GM18511 (cell line): ENCODE measurements at regions not wholly inside any gene's neighbourhood (a gene's known extent, or its start where the extent isn't known, plus 50 kb on each side); places are given as distances from the start of the nearest gene placed in this dataset.

Experiments
- ATAC-seq: cut with Tn5 transposase; IDR thresholded peaks from one replicate; pipeline ENCODE4 v1.9.1; 2021; ENCODE audit warnings: mild to moderate bottlenecking, moderate library complexity; ENCODE audit not compliant: unreplicated experiment

DNA sequence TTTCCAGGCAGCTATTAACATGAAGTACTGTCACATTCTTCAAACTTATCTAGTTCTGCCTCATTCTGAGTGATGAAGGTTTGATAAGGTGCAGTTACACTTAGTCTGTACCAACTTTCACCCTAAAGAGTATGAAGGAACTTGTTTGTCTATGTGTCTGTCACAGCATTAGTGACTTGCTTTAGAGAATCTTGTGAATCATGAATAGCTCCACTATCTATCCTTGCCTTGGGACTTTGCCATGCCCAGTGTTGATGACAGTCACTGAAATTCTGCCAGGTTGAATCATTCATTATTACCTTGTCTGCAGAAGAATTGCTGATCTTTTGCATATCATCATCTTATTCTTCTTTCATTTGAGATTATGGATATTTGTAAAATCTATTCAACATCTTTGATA lies 50.9 kb upstream of the A1CF start:
- no peak for ATAC-seq

DNA sequence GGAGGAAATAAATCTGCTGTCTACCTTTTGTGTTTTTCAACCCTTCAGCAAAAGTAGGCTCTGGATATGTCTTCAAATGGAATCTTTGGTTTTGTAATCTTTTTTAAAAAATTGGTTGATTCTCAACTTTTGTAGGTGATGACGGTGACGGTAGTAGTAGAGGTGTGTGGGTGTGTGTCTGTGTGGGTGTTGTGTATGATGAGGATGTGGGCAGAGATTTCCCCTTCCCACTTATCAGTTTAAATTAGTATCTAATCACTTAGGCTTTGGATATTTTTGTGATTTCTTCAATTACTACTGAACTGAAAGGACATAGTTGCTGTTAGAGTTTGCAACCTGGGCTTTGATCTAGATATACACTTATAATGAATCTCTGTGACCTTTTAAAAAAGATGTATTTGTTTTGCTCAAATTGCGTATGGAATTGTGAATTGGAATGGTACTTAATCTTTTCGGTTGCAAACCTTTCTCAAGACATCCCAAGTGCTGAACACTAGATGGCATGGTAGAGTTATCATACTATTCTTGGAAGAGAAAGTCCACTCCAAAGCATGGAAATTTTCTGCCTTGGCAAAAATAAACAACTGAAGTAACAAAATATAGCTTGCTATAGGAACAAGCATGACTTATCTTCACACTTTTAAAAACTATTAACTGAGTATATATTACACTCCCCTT lies 51.9 kb upstream of the A1CF start:
- no peak for ATAC-seq

DNA sequence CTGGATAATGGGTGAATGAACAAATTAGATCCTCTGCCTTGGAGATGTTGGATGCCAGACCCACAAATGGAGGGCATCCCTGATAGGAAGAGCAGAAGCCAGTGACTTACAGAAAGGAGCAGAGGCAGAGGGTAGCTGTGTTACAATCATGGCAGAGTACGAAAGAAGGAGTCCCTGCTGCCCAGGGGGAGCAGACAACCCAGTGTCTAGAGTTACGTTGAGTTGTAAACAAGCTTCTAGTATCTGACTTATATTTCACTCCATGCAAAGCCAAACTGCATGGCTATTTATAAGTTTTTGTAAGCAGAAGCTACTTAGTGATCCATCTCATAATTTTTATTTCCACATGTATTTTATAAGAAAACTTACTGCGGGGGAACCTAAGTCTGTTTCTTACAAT lies 56.2 kb upstream of the A1CF start:
- ATAC-seq = no peak

DNA sequence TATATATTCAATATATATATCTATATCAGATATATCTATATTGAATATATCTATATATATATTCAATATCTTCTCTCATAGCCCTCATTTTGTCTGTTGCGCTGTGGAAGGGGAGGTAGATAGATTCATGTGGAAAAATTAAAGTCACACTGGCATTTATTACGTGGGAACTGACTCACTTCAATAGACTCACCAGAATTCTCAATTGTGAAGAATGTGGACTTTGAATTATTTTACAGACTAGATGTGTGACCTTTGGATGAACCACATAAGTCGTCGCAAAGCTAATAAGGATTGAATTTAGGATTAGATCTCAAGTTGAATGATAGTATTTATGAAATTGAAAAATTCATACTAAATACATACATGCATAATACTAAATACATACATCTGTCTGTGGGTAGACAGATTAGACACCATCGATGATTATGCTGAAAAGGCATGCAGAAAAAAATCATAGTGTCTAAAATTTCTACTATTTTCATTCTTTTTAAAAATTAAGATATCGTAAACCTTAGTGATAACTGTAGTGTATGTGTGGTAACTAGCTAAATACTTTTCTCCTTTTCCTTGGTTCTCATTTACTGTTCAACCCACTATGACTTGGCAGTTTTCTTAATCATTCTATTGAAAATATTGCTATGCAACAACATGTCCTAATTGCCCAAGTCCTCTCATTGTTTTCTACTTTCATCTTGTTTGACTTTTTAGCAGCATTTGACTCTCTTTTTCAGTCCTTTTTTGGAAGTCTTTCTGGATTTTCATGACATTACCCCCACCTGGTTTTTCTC lies 61.8 kb upstream of the A1CF start:
- ATAC-seq = no peak

DNA sequence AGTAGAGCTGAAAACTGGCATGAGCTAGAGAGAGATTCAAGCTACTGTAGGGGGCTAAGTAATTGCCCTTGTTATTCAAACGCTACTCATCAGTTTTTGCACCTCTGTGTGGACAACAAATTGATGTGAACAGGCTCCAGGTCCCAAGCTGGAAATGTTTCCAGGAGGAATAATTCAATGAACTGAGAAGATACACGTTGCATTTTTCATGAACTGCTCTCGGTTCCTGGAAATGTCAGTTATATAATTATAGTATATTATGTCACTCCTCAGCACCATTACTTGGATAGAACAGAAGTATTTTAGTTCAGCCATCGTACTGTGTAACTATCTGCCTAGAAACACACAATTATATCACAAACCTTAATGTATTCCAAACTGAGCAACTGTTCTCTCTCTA lies 65.9 kb upstream of the A1CF start:
- ATAC-seq = no peak

DNA sequence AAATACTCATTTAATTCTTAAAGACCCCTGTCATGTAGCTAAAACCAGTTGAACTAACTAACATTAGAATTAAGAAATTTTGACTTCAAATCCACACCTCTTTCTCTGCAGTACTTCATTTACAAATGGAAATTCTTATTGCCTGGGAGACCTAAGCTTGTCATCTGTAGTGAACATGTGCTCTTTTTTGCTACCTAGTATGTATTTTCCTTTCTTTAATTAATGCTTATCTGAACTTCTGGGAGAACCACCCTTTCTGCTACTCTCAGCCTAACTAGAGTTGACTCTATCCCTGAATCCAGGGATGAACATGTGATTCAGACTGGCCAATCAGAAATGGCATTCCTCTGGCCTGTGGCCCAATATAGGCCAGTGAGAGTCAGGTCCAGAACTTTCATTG lies 75.9 kb upstream of the A1CF start:
- ATAC-seq = no peak

DNA sequence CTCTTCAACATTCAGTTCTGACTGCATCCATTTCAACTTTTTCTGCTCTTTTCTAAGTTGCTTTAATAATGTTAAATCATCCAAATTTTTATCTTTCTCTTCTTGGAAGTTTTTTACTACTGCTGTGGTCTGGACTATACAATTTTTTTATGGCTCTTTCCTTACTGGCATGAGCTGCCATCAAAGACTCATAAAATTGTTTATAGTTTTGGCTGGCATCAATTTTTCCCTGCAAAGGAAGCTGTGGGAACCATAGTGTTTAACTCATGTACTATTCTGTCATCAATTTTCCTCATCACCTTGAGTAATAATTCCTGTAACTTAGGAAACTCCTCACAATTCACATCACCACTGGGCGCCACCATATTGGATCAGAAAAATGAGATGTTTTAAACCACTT lies 77.6 kb upstream of the A1CF start:
- no peak for ATAC-seq

DNA sequence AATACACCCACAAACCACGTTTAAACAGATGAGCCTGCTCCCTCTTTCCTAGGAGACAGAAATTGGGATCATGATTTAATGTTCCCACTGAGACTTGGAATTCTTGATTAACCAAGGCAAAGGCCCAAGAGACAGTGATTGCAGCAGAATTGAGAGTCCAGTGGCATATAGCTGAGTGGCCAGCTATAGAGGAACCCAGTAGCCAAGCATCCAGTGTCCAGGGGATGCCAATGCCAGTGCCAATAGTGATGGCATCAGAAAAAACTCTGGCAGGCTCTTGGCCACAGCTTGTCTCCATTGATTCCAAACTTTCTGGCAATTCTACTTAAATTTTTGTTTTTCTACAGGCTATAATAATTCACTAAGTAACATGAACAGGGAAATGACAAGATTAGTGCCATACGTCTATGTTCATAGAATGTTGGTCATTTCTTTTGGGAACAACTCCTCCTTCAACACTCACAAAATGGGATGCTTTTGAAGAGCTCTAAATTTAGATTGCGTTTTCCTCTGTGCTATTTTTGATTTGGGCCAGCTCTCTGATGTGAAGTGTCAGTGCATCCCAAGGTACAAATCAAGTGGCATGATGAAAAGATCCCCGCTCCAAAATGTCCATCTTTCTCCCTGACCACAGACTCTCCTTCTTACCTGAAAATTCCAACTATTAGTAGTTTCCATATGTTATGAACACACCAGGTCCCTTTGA lies 83.1 kb upstream of the A1CF start:
- no peak for ATAC-seq

DNA sequence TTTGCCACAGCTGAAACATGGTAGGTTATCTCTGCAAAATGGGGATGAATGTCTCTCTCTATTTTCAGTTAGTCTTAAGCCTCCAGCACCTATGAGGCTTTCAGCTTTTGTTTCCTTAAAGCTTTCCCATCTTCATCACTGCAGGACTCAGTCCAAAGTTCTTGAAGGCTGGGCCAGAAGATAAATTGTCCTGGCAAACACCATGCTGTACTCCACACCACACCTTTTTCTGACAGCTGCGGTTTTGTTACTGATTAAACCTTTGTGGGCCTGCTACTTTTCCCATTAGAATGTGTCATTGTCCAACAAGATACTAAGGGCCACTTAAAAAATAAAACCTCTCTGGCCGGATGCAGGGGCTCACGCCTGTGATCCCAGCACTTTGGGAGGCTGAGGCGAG lies 87.2 kb upstream of the A1CF start:
- ATAC-seq = no peak

DNA sequence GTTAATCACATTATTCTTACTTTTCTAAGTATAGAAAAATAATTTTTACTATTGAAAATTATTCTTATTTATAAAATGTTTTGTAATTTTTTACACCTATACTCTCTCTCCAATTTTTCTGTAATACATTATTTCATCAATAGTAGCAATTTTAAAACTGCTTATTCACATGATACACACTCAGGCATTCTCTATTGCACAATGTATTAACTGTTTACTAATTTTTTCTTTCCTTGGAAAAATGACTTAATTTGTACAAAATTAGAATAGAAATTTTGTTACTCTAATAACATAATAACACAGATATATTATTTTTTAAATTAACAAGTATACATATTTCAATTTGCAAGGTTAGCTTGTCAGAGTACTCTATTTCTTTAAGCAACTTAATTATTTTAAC lies 92.9 kb upstream of the PRKG1 start:
- no peak for ATAC-seq

DNA sequence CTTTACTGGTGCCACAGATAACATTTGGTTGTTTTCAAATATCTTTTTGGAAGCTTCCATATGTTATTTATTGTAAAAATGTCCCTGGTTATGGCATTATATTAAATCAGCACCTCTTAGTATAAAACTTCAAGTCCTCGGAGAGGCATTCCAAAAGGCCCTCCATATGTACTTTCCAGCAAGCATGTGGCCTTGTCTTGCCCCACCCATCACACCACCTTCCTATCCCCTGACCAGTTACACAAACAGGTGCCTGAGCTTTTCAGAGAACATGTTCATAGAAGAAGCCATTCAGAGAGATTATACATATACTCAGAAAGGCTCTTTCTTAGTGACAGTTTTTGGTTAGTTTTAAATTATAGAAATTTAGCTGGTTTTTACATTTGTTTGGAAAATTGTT lies 92.4 kb upstream of the PRKG1 start:
- ATAC-seq = no peak

DNA sequence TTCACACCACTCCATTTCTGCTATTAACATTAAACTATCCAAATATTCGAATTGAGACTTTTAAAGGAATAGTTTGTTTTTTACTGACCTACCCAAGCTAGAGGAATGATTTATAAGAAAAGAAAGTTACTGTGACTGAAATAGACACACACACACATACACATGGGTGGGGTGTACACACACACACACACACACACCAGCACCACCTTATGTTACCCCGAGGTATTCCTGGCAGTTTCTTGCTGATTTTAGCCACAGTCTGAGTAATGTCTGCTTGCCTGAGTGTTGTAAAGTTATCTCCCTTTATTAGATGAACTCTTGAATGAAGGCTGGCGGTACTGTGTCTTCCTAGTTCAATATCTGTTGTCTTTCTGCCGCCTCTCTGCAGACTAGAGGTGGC lies 91.3 kb upstream of the PRKG1 start:
- no peak for ATAC-seq

DNA sequence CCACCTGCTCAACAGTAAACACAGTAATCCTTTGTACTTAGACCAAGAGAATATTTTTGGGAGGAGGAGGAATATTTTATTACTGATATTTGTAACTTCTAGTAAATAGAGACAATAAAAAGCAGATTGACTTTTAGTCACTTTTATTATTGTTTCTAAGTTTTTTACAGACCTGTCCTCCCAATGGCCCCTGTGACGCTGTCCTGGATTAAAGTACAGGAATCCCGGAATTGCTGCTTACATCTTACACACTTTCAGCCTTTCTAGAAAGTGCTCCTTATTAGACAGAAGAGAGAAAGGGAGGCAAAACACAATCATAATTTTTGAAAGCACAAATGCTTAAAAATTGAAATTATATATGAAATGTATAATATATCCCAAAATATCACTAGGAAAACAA lies 86.4 kb upstream of the PRKG1 start:
- ATAC-seq = no peak

DNA sequence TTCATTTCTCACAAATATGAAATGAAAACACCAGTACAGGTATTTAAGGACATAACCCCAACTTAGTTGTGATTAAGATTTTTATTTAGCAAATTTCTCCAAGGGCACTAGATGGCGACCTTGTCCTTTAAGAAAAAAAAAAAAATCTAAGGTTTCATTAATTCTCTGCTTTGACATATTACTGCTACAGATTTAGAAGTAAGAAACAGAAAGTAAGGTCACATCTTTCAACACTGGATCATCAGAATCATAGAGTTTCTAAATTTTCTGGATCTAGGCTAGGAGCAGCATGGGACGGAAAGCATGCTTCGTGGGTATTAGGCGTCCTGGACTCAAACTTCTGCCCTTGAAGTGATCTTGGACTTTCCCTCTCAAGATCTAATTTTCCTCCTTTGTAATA lies 85.5 kb upstream of the PRKG1 start:
- ATAC-seq = no peak

DNA sequence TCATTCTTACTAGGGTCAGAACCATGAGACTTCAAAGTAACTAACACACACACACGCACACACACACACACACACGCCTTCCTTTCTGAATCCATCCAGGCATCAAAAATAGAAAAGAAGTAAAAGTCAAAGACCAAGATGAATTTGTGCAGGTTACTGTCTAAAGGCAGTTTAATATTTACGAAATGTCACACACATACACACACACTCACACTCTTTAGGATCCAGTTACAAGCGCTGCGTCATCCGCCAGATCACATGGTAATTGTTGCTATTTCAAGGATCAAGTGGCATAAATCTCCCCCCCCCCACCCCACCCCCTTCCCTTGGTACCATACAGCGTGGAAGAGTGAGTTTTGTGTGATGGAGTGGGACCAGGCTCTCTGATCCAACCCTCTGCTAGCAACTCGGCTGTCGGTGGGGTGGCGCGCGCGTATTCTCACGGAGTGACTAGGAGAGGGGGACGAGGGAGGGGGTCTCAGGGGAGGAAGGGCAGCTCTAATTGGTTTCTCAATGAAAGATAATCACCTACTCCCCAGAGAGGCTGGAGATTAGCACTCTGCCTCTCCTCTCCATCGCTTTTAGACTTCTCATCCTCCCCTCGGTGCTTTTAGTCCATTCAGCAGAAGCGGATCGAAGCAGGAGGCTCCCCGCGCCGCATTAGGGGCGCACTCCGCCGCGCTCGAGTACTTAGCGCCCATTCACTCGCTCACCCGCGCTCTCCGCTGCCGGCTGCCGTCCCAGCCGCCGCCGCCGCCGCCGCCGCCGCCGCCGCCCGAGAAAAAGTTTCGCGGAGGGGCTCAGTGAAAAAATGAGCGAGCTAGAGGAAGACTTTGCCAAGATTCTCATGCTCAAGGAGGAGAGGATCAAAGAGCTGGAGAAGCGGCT lies 83.5 kb upstream of the PRKG1 start:
- ATAC-seq = no peak

DNA sequence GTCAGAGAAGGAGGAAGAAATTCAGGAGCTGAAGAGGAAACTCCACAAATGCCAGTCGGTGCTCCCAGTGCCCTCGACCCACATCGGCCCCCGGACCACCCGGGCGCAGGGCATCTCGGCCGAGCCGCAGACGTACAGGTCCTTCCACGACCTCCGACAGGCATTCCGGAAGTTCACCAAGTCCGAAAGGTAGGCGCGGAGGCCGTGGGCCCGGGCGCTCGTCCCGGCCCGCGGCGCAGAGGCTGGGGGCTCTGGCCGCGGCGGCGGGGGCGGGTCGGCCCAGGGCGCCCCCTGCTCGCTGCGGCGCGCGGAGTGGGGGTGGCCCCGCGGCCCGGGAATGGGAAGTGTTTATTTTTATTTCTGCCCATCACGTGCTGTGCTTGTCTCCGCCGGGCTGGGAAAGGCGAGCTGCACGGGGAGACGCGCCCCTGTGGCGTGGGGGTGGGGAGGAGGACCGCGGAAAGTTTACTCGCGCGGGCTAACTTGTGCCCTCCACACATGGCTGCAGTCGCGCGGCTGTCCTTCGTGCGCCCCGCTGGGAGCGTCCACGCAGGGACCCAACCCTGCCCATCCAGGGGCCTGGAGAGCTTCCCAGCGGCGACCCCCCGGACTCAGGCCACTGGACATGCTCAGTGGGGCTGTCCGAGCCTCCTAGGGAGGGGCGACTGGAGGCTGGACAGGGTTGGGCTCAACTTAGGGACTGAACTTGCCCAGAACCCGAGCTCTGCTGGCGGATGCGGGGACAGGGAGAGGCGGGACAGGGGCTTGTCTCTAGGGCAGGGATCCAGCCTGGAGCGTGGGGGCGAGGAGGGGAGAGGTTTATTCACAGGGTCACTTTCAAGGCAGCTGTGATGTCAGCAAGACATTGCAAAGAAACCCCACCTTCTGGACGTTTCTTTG lies 82.6 kb upstream of the PRKG1 start:
- no peak for ATAC-seq

DNA sequence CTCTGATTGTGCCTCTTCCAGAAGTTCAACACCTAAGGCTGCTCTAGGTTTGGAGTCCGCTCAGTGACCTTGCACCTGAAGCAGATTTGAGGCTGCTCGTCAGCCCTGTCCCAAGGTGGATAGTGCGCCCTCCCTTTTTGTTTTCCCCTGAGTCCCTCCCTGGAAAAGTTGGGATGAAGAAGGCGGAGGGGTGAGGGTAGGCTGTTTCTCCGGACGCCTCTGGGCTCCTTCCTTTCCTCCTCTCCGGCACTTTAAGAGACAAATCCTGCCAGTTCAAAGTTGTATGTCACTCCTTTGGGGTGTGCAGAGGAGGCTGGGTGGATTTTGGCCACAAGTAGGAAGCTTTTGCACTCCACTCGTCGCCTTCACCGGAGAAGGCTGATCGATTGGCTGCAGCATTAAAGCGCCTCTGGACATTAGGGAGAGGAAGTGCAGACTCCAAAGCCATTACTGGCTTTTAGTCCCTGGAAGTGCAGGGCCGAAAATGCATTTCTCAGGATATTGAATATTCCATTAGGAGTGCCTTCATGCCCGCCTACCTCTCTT lies 81.9 kb upstream of the PRKG1 start:
- no peak for ATAC-seq

DNA sequence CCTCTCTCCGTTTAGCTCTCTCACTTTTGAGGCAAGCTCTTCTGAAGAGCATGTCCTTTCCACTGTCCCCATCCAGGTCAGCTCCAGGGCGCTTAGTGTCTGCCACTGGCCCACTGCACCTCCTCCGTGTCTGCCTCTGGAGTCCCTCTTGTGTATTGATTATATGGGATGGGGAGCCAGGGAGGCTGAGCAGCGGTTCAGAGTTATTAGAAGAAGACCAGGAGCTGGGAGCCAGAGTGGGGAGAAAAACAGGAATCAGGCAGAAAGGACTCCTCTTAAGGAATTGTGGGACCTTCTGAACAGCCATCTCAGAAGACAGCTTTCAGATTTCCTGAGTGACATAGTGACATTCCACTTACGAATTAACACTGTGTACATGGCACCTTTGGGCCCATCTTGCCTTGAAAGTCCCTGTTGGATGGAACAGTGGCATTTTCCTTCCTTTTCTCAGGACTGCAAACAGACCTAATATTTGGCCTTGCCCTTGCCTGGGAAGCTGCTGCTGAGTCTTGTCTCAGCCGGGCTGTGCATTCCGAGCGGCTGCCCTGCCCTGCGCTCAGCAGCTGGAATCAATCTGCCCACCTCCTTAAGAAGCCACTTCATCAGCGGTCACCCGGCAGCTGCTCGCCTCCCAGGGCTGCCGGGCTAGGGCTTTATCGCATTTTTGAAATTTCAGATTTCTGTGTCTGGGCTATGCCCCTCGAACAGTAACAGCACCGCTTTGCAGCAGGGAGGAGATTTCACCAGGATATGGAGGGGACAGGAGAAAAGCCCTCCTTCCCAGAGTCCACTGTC lies 81.1 kb upstream of the PRKG1 start:
- ATAC-seq = no peak

DNA sequence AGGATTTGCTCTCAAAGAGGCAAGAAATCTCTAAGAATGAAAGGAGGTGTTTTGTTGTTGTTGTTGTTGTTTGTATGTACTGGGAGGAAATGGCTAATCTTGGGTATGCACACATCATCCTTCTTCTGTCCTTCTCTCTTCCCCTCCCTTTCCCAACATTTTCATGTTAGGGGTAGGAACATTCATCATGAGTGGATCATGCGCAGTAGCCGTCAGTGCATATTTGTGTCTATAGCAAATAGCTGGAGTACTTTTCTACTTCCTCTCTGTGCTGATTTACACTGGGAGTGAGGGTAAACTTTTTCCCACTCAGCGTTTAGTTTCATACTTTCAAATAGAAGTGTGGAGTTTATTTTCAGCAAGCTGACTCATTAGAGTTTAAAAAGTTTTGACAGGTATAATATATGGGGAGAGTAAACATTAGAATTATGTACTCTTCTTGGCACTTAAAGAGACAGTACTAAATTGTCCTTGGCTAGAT lies 80.5 kb upstream of the PRKG1 start:
- ATAC-seq = no peak
